Esophagus muscularis mucosa (tissue), 4 donors: ENCODE measurements at regions not wholly inside any gene's neighbourhood (a gene's known extent, or its start where the extent isn't known, plus 50 kb on each side); places are given as distances from the start of the nearest gene placed in this dataset.

Source experiments
- DNase-seq: peaks from one replicate; pipeline ENCODE4 v3.0.0-alpha.2; 2017; ENCODE audit errors: extremely low spot score
- H3K27ac ChIP-seq, 4 donors: fragments of 200-600 bp; sonication (generic); replicated peaks in 1 of 4; 1 replicate in 3 of 4; 2 replicates in 1 of 4; pipeline ENCODE4 v1.5.1; 2016 to 2019; ENCODE audit warnings: mild to moderate bottlenecking in 1 of 4
- H3K27me3 ChIP-seq, 4 donors: fragments of 200-600 bp; sonication (generic); one replicate each; pipeline versions ENCODE4 v1.5.1 to v1.6.0; 2016 to 2019
- H3K36me3 ChIP-seq, 4 donors: fragments of 200-600 bp; sonication (generic); one replicate each; pipeline ENCODE4 v1.5.1; 2016 to 2019
- H3K4me1 ChIP-seq, 4 donors: fragments of 200-600 bp; sonication (generic); one replicate each; pipeline ENCODE4 v1.5.1; 2016 to 2019
- H3K4me3 ChIP-seq, 4 donors: fragments of 200-600 bp; sonication (generic); 1 replicate in 2 of 4; 2 replicates in 2 of 4; pipeline ENCODE4 v1.5.1; 2016 to 2019; ENCODE audit warnings: mild to moderate bottlenecking in 4 of 4, moderate library complexity in 1 of 4
- H3K9me3 ChIP-seq, 4 donors: fragments of 200-600 bp; sonication (generic); 1 replicate in 3 of 4; 2 replicates in 1 of 4; pipeline ENCODE4 v1.5.1; 2016 to 2019
- CTCF ChIP-seq, 3 experiments: fragments of 200-600 bp in 2 of 3; fragments of 450-650 bp in 1 of 3; sonication (generic) in 2 of 3; IDR thresholded peaks; one replicate each; pipeline ENCODE4 v1.5.1; 2017 to 2019; ENCODE audit warnings: antibody characterized with exemption in 3 of 3, mild to moderate bottlenecking in 2 of 3, moderate library complexity in 1 of 3
- EP300 ChIP-seq: sonication (generic); formaldehyde crosslinking; IDR thresholded peaks from one replicate; pipeline ENCODE4 v1.6.1; 2017; ENCODE audit warnings: antibody characterized with exemption
- POLR2A ChIP-seq: fragments of 450-650 bp; IDR thresholded peaks from one replicate; pipeline ENCODE4 v1.6.1; 2017; ENCODE audit warnings: antibody characterized with exemption, moderate library complexity, mild to moderate bottlenecking, low read depth
- POLR2AphosphoS5 ChIP-seq, 2 donors: sonication (generic); formaldehyde crosslinking; IDR thresholded peaks; one replicate each; pipeline ENCODE4 v1.6.1; 2017; ENCODE audit warnings: antibody characterized with exemption in 2 of 2
- whole genome bisulfite sequencing: methylation state at CpG from one replicate; pipeline ENCODE4 v1.1.5; 2018; 5-methylcytosine and 5-hydroxymethylcytosine counted together
- intact Hi-C: fragments of 100-400 bp; cut with DNase I; formaldehyde crosslinking; loops from one replicate; pipeline ENCODE4 v1.15.1; 2023

DNA sequence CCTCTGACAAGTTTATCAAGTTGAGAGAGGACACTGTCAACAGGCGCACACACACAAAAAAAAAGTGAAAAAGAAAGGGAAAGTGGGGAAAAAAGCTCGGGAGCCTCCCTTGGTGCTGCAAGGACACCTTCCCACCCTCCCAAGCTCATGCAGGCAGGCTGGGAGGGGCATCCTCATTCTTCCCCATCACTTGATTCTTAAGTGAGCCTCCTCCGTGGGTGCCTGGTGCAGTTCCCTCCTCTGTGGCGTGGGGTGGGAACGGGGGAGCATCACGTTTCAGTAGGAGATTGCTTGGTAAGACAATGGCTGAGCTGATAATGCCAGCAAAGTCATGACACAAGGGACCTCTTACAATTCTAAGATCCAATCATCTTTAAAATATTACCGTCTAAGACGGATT is 108.8 kb downstream of the NXPE2 start:
- H3K27me3 ChIP-seq, result peaks cover 0 to 17% (median 1%) of the 10 kb centered on the region in 4 donors
- no peak for DNase-seq
- intact Hi-C loops, result no loop called here
- no peaks in the 10 kb centered on the region for H3K36me3 ChIP-seq
- no peak overlapping the region for H3K4me3 ChIP-seq
- TF ChIP-seq EP300, result no peak
- no peak for TF ChIP-seq POLR2A
- TF ChIP-seq CTCF (IDR thresholded peaks at IDR 0.05), result no peak
- no peak for TF ChIP-seq POLR2AphosphoS5 (IDR thresholded peaks at IDR 0.05)
- H3K27ac ChIP-seq, result no peak overlapping the region
- no peaks in the 10 kb centered on the region for H3K4me1 ChIP-seq
- WGBS, result 59% methylated on average over 8 of the region's 8 CpGs
- H3K9me3 ChIP-seq, result no peaks in the 10 kb centered on the region

- H3K27me3 ChIP-seq, result peaks cover 0 to 16% (median 1%) of the 10 kb centered on the region in 4 donors
- intact Hi-C loops, result no loop called here
- WGBS, result 57% methylated on average over 3 of the region's 3 CpGs
Observed at GRCh38 chr11:114790910-114791309, 112.6 kb downstream of the NXPE2 start.

GRCh38 chr11:114794048-114794684 is 115.8 kb downstream of the NXPE2 start:
- H3K36me3 ChIP-seq, result no peaks in the 10 kb centered on the region
- TF ChIP-seq EP300 (no peak), POLR2A (no peak), CTCF (IDR thresholded peaks at IDR 0.05) (no peak), POLR2AphosphoS5 (IDR thresholded peaks at IDR 0.05) (no peak)
- H3K4me3 ChIP-seq, result no peak overlapping the region
- H3K27me3 ChIP-seq, result peaks cover 0 to 5% (median 0%) of the 10 kb centered on the region in 4 donors
- no peak for DNase-seq
- H3K4me1 ChIP-seq, result peaks cover 0 to 3% (median 0%) of the 10 kb centered on the region in 4 donors
- 24% methylated on average over 3 of the region's 3 CpGs for WGBS
- intact Hi-C loops, result no loop called here
- no peak overlapping the region for H3K27ac ChIP-seq
- no peaks in the 10 kb centered on the region for H3K9me3 ChIP-seq

More at GRCh38 chr11:114790910-114791309, 112.6 kb downstream of the NXPE2 start:
- Histone ChIP-seq H3K36me3 (no peaks in the 10 kb centered on the region), H3K9me3 (no peaks in the 10 kb centered on the region), H3K4me3 (no peak overlapping the region), H3K27ac (no peak overlapping the region), H3K4me1 (no peaks in the 10 kb centered on the region)
- no peak for TF ChIP-seq POLR2AphosphoS5 (IDR thresholded peaks at IDR 0.05)
- TF ChIP-seq POLR2A, result no peak
- TF ChIP-seq CTCF (IDR thresholded peaks at IDR 0.05), result no peak
- TF ChIP-seq EP300, result no peak
- no peak for DNase-seq

- intact Hi-C loops, result no loop called here
- Histone ChIP-seq H3K27me3 (peaks cover 0 to 5% (median 0%) of the 10 kb centered on the region in 4 donors), H3K4me3 (no peak overlapping the region), H3K9me3 (no peaks in the 10 kb centered on the region), H3K27ac (no peak overlapping the region), H3K4me1 (peaks cover 0 to 3% (median 0%) of the 10 kb centered on the region in 4 donors), H3K36me3 (no peaks in the 10 kb centered on the region)
- no peak for TF ChIP-seq POLR2AphosphoS5 (IDR thresholded peaks at IDR 0.05)
- no peak for TF ChIP-seq POLR2A
- TF ChIP-seq EP300, result no peak
- TF ChIP-seq CTCF (IDR thresholded peaks at IDR 0.05), result no peak
- no peak for DNase-seq
- 42% methylated on average over 9 of the region's 9 CpGs for WGBS
Observed at GRCh38 chr11:114796954-114797721, 118.8 kb downstream of the NXPE2 start.
